Upper lobe of left lung (tissue), 4 donors: ENCODE measurements at regions not wholly inside any gene's neighbourhood (a gene's known extent, or its start where the extent isn't known, plus 50 kb on each side); places are given as distances from the start of the nearest gene placed in this dataset.

Source experiments
- CTCF ChIP-seq, 6 experiments: fragments of 450-650 bp in 4 of 6; fragments of 200-600 bp in 2 of 6; sonication (generic) in 2 of 6; IDR thresholded peaks; one replicate each; pipeline ENCODE4 v1.5.1; 2016 to 2019; ENCODE audit warnings: antibody characterized with exemption in 6 of 6
- EP300 ChIP-seq, 4 donors: sonication (generic); formaldehyde crosslinking; IDR thresholded peaks; one replicate each; pipeline ENCODE4 v1.5.1; 2017; ENCODE audit warnings: antibody characterized with exemption in 4 of 4, control low read depth in 2 of 4
- POLR2A ChIP-seq, 4 donors: fragments of 450-650 bp; IDR thresholded peaks; one replicate each; pipeline ENCODE4 v1.5.1; 2016 to 2017; ENCODE audit warnings: antibody characterized with exemption in 4 of 4, mild to moderate bottlenecking in 2 of 4
- POLR2AphosphoS5 ChIP-seq, 2 donors: sonication (generic); formaldehyde crosslinking; IDR thresholded peaks; one replicate each; pipeline ENCODE4 v1.5.1; 2017; ENCODE audit warnings: antibody characterized with exemption in 2 of 2

- TF ChIP-seq CTCF (IDR thresholded peaks at IDR 0.05) (no peak), POLR2A (IDR thresholded peaks at IDR 0.05) (no peak), POLR2AphosphoS5 (IDR thresholded peaks at IDR 0.05) (no peak), EP300 (IDR thresholded peaks at IDR 0.05) (no peak)
These were observed 588.3 kb upstream of the KCNMB2 start for GRCh38 chr3:177947901-177948300.
